ENCODE measurements at regions not wholly inside any gene's neighbourhood (a gene's known extent, or its start where the extent isn't known, plus 50 kb on each side); places are given as distances from the start of the nearest gene placed in this dataset.
"Not testable (repeated sequence)": the region's sequence is repeated elsewhere in the genome, so short reads cannot be mapped to it uniquely, and the experiment has no call there.

GRCh38 chr21:9771466-9772347 lies 749.7 kb upstream of the TPTE start:
- H3K27ac ChIP-seq (ENCODE audit: low read depth); H3K9me3 Mint-ChIP-seq; H3K27me3 Mint-ChIP-seq (ENCODE audit: insufficient read depth, low read depth, poor library complexity); ATAC-seq; H3K4me1 Mint-ChIP-seq; H3K36me3 ChIP-seq (ENCODE audit: insufficient read depth); H3K79me2 ChIP-seq (replicated peaks; ENCODE audit: insufficient read depth); H2AFZ ChIP-seq; H4K20me1 ChIP-seq (replicated peaks; ENCODE audit: insufficient read depth); H3K4me3 ChIP-seq; H3K4me2 ChIP-seq; H3K9me2 ChIP-seq (ENCODE audit: insufficient read depth); H3K4me3 Mint-ChIP-seq; H3F3A ChIP-seq (replicated peaks; ENCODE audit: low read depth); H3K27ac Mint-ChIP-seq; H3K27me3 ChIP-seq (ENCODE audit: insufficient read depth); H3K4me1 ChIP-seq (ENCODE audit: insufficient read depth); DNase-seq (ENCODE audit: low spot score): not testable (repeated sequence)
- peaks cover 35% of the 10 kb centered on the region for H3K36me3 Mint-ChIP-seq (ENCODE audit: low read depth)

- H3K4me1 ChIP-seq (ENCODE audit: insufficient read depth), result no peaks in the 10 kb centered on the region
- ATAC-seq, result no peak
- Mint-ChIP-seq H3K36me3 (ENCODE audit: low read depth) (peaks cover 38% of the 10 kb centered on the region), H3K4me3 (no peak overlapping the region), H3K27me3 (ENCODE audit: insufficient read depth, low read depth, poor library complexity) (peaks cover 5% of the 10 kb centered on the region), H3K4me1 (no peaks in the 10 kb centered on the region), H3K9me3 (peaks cover 1% of the 10 kb centered on the region; the same call in 2 of the 3 replicates), H3K27ac (no peak overlapping the region)
- H3K4me3 ChIP-seq, result no peak overlapping the region
- H3K9me2 ChIP-seq (ENCODE audit: insufficient read depth), result no peaks in the 10 kb centered on the region
- no peak overlapping the region for H3K27ac ChIP-seq (ENCODE audit: low read depth)
- H3K4me2 ChIP-seq, result no peak overlapping the region
- H2AFZ ChIP-seq, result no peak overlapping the region
- H3K79me2 ChIP-seq (replicated peaks; ENCODE audit: insufficient read depth), result no peaks in the 10 kb centered on the region
- H3F3A ChIP-seq (replicated peaks; ENCODE audit: low read depth), result no peaks in the 10 kb centered on the region
- no peaks in the 10 kb centered on the region for H4K20me1 ChIP-seq (replicated peaks; ENCODE audit: insufficient read depth)
- H3K27me3 ChIP-seq (ENCODE audit: insufficient read depth), result no peaks in the 10 kb centered on the region
- peaks cover 9% of the 10 kb centered on the region; the same call in 1 of the 2 replicates for H3K36me3 ChIP-seq (ENCODE audit: insufficient read depth)
- DNase-seq (ENCODE audit: low spot score), result no peak
- TF ChIP-seq REST (IDR thresholded peaks at IDR 0.05; ENCODE audit: unreplicated experiment) (no peak), JUNB (IDR thresholded peaks at IDR 0.05; ENCODE audit: unreplicated experiment) (no peak), EZH2 (IDR thresholded peaks at IDR 0.05; ENCODE audit: low read depth, unreplicated experiment) (no peak), ZNF331 (CRISPR knock-in tag; IDR thresholded peaks at IDR 0.05; ENCODE audit: low read depth) (no peak), CREB1 (CRISPR knock-in tag; IDR thresholded peaks at IDR 0.05; ENCODE audit: low read depth) (no peak), CTCF (conservative IDR thresholded peaks at IDR 0.05; ENCODE audit: low read depth in 2 of 2) (no peak), ZNF462 (CRISPR knock-in tag; IDR thresholded peaks at IDR 0.05) (no peak), NANOG (IDR thresholded peaks at IDR 0.05; ENCODE audit: borderline replicate concordance) (no peak), POLR2AphosphoS5 (IDR thresholded peaks at IDR 0.05; ENCODE audit: low read depth) (no peak), ZNF114 (CRISPR knock-in tag; IDR thresholded peaks at IDR 0.05) (no peak)
Measured at GRCh38 chr21:9772348-9772672, 749.1 kb upstream of the TPTE start.
